Mammary epithelial cell (primary cell): ENCODE measurements at regions not wholly inside any gene's neighbourhood (a gene's known extent, or its start where the extent isn't known, plus 50 kb on each side); places are given as distances from the start of the nearest gene placed in this dataset.

Experiments used
- CTCF ChIP-seq, 2 donors: IDR thresholded peaks in 1 of 2; conservative IDR thresholded peaks in 1 of 2; 2 replicates each; pipeline ENCODE4 v1.5.1; 2011 to 2012; ENCODE audit warnings: inconsistent platforms in 2 of 2, low read length in 2 of 2, mild to moderate bottlenecking in 2 of 2, control low read depth in 1 of 2, low read depth in 1 of 2; ENCODE audit not compliant: insufficient read depth in 1 of 2; ENCODE audit errors: extremely low read depth in 1 of 2
- EZH2 ChIP-seq: IDR thresholded peaks from 2 replicates; pipeline ENCODE4 v1.6.1; 2012; ENCODE audit warnings: low read length, inconsistent platforms, borderline replicate concordance

DNA sequence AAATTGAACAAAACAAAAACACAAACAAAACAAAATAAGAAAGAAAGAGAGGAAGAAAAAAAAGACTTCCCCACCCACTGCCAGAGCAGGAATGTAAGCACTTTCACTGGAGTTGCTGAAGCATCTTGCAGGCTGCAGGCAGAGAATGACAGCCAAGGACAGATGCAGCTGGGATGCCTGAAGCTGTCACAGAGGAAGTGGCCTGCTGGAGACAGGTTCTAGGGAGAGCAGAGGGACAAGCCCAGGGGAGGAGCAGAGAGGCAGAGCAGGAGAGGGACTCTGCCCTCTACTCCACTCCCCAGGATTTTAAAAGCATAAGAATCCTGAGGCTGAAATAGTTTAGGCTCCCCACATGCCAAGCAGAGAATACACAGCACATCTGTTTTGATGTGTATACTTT is 326.2 kb downstream of the TUSC7 start:
- no peak for TF ChIP-seq CTCF (conservative IDR thresholded peaks at IDR 0.05 in 1 of 2, IDR thresholded peaks at IDR 0.05 in 1 of 2; ENCODE audit: extremely low read depth in 1 of 2, insufficient read depth in 1 of 2, low read depth in 1 of 2, low read length in 2 of 2)
- no peak for TF ChIP-seq EZH2
